Daoy (cell line): ENCODE measurements at regions not wholly inside any gene's neighbourhood (a gene's known extent, or its start where the extent isn't known, plus 50 kb on each side); places are given as distances from the start of the nearest gene placed in this dataset.

Experiments
- DNase-seq: peaks from one replicate; pipeline ENCODE4 v3.0.0-alpha.2; 2015; ENCODE audit warnings: low read depth

DNA sequence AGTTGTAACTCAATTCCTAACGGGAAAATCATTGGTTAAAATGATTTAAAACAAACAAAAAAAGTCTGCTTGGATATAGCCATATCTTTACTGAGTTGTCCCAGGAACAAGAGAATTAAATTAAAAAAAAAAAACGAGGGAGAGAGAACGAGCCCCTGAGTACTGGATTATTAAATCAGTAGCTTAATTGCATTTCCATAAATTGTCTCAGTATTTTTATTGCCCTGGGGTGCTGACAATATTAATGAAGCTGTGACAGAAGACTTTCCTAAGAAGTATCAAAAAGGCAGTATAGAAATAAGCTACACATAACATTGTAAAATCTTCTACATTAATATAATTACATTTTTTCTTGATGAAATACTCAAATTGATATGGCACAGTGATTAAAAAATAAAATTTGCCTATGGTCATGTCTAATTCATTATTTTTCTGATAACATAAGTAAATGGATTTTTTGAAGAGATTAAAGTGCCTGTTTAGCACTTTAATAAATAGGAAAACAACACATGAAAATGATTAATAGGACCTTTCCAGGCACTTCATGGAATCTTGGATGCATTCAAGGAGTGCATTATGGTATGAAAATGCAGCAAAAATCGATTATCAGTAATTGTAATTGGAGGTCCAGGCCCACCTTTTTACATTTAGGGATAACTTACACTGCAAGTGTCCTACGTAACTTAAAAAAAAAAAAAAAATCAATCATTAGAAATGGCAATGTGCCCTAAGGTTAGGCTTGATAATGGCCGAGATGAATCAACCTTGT is 2233.4 kb downstream of the ARAP2 start:
- no peak for DNase-seq

DNA sequence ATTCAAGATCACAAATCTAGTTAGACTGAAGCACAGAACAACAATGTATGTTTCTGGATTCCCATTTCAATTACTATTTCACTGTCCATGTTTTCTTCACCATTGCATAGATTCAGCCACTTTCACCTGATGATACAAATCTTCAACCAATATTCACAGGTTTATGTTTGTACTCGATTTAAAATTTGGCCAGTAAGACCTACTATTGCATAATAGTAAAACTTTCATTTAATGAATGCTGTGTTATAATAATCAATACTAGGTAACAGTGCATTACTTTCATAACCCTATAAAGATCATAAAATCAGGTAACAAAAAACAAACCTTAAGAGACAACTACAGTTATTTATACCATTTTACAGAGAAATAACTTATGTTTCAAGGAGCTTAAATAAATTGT is 2209.1 kb downstream of the ARAP2 start:
- no peak for DNase-seq

DNA sequence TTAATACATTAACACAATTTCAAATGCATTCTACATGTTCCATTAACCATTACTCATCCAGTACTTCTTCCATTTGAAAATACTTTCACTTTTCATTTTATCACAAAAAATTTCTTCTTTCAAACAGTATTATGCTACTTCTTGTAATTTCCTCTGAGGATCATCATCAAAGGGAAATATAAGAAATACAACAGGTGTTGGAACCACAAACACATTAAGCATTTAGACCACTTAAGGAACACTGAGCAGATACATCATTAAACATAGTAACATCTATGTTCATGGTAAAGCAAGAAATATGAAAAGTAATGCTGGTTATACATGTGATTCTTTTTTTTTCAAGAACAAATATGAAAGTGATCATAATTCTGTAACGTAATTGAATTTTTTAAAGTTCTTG is 2207.0 kb downstream of the ARAP2 start:
- DNase-seq: no peak

DNA sequence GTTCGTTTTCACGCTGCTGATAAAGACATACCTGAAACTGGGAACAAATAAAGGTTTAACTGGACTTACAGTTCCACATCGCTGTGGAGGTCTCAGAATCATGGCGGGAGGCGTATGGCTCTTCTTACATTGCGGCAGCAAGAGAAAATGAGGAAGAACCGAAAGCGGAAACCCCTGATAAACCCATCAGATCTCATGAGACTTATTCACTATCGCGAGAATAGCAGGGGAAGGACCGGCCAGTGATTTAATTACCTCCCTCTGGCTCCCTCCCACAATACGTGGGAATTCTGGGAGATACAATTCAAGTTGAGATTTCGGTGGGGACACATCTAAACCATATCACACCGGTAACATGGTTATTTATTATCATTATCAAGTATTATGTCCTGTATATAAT is 2204.5 kb downstream of the ARAP2 start:
- DNase-seq: peak; percentile 43

DNA sequence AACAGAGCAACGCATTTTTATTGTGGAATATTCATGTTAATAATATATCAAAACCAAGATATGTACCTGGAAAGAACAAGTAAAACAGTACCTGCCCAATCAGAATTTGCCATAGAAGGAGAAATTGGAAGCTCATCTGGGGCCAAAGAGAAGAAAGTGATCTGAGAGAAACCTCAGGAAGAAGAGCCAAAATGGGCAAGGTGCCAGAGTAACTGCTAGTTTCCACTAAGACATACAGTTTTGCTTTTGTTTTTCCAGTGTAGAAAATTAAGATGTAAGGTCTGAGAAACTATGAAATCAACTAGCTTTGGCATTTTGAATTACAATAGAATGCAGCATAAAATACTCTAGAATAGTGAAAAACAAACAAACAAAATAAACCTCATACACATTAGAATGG is 2201.2 kb downstream of the ARAP2 start:
- DNase-seq: no peak

DNA sequence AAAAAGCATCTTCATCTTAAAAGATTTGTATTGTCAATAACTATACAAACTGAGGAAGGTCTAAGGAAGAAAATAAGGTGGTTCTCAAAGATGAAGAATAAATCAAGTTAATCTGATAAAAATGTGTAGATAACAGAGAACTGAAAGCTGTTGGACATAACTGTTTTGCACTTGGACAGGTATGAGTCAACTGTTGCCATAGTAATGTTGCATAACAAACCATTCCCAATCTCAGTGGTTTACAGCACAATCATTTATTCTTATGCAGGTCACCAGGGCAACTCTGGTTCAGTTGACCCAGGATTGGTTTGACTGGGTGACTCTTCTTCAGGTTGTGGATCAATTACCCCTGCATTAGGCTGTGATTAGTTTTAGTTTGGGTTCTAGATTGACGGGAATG is 2197.7 kb downstream of the ARAP2 start:
- peak; percentile 35 for DNase-seq

DNA sequence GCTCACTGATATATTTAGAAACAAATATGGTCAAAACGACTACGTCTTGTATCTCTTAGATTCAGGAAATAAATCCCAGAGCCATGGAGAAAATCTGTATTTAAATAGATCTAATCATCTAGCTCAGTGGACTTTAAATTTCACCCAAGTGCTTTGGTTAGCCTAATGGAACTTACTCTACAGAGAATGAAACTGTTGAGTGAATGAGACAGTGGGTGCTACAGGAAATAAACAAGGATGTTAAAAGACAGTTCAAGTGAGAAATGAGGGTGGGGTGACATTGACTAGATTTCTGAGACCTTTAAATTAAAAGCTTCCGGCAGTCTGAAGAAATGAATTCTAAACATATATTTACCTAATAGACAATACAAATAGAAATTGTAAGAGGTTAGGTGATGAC is 2197.0 kb downstream of the ARAP2 start:
- no peak for DNase-seq

DNA sequence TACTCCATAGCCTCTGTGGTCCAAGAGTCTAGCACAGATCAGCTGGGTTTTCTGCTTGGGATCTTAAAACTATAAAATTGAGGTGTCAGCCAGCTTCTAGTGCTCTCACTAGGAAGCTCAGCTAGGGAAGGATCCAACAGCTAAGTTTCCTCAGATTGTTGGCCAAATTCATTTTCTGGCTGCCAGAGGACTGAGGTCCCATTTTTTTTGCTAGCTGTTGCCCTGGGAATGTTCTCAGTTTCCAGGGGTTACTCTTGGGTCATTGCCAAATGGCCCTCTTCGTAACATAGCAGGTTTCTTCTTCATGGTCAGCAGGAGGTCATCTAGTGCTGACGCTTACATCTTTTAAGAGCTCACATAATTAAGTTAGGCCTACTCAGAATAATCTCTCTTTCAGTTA is 2178.2 kb downstream of the ARAP2 start:
- no peak for DNase-seq

DNA sequence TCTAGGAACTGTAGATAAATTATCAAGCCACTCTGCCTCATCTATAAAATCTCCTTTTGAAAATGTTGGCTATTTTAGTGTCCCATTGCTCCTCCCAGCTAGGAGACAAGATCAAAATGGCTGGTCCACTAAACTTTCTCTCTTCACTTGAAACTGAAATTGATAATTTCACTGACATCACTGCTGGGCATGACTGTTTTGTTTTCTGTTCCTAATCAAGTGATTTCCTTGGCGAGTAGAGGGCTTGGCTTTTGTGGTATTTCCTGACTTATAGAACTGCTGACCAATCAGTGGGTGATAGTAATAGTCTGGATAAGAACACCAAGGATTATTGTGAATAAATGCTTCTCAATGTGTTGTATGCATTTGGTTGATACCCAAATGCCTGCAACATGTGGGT is 2152.9 kb downstream of the ARAP2 start:
- no peak for DNase-seq

DNA sequence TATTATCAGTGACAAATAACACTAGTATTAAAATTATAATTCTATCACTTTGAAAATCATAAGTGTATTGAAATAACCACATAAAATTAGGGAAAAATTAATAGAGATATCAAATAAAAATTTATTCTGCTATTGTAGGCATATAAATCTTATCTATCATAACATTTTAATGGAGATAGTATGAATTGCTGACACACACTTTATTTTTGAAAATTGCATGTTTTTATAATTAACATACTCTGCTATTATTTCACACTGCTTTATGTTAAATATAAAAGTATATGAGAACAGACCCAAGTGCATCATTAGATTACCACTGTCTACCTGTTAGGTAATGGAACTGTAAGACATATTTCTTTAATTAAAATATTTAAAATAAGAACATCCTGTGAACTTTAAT is 2150.2 kb downstream of the ARAP2 start:
- no peak for DNase-seq

DNA sequence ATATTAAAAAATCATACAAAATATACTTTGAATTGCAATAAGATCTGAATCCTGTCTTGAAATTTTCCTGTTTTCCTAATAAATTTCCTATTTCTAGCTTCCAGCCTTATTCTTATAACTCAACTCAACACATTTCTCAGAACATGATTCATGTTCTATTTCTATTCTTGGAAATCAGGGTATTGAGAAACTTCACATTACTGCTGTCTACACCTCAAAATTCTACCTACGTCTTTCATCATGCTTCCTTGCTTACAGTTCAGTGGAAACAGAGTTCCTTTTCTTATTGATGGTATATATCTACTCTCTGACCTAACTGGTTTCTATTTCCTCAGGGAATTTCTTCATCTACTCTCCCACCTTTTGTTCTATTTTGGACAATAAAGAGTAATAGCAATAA is 2139.0 kb downstream of the ARAP2 start:
- no peak for DNase-seq

DNA sequence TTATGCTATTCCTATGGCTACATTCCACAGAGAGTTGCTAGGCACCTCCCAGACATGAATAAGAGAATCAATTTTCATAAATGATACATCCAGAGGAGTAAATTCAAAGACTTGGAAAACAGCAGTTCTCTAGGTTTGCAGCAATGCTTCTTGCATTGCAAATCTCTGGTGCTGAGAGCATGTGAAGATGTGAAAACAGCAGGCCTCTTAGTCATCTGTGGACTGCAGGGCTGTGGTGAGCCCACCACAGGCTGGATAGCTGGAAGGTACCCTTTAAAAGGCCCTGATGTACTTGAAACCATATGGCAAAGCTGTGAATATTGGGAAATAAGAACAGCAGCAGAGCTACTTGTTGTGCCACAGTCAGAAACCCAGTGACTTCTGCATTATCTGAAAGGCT is 2135.9 kb downstream of the ARAP2 start:
- no peak for DNase-seq

DNA sequence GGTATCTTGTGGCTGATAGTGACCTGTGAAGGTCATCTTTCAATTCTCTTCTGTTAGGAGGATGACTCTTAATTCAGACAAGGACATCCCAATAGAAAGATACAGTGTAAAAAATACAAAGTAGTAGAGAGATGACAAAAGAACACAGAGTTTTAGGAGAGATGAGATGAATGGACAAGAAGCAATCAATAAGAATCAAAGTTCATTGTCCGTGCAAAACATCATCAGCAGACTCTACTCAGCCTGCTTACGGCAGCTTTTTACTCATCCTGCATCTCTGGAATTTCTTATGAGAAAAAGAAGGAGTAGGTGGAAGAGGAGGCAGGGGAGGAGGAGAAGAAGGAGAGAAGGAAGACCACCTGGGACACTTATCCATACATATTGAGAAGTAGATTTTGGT is 2131.7 kb downstream of the ARAP2 start:
- no peak for DNase-seq

DNA sequence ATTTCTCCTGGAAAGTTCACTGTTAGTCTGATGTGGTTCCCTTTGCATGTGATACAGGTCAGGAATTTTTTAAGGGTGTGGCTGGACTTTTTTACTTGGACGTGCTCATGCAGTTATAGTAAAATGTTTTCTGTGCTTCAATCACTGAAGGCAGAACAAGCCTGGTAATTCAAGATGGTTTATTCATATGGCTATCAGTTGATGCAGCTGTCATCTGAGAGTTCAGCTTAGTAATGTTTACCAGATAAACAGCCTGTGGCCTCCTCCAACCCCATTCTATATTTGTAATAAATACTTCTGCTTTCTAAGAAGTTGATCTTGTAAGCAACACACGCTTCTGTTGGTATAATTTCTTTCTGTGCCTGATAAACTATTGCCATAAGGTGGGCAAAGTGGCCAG is 2105.9 kb downstream of the ARAP2 start:
- DNase-seq: no peak

DNA sequence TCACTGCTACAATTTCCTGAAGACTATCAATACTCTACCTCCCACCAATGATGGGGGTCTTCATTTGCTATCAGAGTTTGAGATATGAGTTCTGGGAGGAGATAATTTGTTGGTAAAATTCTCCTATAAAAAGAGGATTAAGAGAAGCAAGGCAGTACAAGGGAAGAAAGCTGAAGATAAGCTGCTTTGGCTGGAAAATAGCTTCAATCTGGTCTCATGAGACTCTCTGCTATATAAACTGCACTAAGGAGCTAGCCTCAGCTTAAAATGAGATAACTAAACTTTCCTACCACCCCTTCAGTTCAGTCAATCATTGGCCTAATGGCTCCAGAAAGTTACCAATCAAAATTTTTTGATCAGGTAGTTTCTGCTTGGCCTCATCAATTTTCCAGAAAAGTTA is 2105.0 kb downstream of the ARAP2 start:
- no peak for DNase-seq

DNA sequence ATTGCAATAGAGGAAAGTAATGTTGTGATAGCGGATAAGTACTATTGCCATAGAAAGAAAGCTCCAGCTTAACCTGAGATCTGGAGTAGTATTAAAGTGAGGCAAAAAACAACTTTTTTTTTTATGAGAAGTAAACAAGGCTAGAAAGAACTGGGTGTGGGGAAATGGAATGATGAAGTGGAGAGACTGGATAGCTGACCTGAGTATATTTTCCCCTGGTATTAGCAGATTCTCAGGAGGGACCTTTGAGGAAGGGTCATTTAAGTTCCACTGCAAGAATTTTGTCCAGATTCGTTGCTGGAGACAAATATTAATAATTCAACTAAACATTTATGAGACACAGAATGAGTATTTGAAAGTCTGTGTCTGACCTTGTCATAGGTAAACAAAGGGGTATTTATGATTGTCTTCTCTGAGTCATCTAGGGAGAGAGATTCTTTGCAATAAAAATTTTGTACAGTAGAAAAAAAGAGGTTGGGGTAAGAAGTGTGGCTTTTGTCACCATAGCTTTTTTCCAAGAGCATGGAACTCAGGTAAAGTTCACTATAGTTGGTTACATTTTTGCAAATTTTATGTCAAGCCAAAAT is 2095.9 kb downstream of the ARAP2 start:
- no peak for DNase-seq

DNA sequence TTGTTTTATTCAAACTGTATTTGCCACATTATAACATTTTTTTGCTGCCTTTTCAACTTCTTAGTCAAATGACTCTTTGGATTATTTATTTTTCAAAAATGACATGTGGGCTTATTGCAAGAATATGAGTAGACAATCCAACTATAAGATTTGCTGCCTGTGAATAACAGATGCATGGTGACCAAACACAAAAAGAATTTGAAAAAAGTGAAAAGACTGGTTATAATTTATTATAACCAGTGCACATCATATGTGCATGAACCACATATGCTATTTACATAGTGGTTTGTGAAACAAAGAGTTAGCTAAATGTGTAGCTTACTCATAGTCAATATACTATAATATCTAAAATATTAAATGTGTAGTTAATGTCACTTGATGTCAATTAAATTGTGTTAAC is 2086.8 kb downstream of the ARAP2 start:
- DNase-seq: no peak

DNA sequence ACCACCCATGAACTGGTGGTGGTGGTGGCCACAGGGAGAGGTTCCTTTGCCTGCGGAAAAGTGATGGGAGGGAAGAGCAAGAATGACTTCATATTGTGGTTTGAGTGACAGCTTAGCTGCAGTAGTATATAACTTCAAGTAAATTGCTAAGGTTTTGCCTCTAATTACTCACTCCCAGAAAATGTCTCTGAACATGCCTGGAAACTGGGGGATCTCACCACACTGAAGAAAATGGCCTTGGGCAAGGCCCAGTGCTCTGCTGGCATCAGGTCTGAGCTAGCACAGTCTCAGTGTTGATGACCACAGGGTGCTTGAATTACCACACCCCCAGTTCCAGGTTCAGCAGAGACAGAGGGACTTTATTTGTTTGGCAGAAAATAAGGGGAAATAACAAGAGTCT is 2085.4 kb downstream of the ARAP2 start:
- DNase-seq: peak; percentile 19

DNA sequence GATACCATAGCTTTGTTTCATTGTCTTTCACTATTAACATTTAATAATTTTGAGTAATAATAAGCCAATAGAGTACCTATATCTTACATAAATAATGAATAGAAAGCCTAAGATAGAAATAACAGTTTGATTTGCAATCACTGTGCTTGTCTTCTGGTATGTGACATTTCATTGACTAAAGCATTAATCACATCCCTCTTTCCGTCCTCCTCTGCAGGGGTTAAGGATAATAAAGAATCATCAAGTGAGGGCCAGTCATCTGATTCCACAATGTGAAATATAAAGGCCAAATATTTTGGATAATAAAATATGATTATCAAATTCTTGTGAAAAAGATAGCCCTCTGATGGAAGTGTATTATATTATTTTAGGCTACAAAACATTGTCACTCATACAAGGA is 2073.4 kb downstream of the ARAP2 start:
- DNase-seq: no peak

DNA sequence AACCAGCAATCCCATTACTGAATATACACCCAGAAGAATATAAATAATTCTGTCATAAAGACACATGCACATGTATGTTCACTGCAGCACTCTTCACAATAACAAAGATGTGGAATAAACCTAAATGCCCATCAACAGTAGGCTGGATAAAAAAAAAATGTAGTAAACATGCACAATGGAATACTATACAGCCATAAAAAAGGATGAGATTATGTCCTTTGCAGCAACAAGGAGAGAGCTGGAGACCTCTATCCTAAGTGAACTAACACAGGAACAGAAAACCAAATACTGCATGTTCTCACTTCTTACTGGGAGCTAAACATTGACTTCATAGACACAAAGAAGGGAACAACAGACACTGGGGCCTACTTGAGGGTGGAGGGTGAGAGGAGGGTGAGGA is 2067.7 kb downstream of the ARAP2 start:
- DNase-seq: no peak

DNA sequence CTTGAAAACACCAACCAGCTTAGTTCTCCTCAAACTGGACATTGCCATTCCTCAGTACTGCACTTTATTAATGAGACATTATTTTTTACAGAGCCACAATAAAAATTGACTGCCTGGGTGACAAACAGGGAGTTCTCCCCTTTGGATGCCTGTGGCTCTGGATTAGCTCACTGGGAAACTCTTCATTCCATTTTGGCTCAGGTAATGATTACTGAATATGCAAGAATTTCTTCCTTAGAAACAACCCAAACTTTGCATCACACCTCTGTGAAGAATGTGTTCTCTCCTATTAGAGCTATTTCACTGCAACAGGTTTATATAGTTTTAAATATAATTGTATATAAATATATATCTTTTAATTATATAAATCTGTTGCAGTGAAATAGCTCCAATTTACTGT is 2065.8 kb downstream of the ARAP2 start:
- no peak for DNase-seq

DNA sequence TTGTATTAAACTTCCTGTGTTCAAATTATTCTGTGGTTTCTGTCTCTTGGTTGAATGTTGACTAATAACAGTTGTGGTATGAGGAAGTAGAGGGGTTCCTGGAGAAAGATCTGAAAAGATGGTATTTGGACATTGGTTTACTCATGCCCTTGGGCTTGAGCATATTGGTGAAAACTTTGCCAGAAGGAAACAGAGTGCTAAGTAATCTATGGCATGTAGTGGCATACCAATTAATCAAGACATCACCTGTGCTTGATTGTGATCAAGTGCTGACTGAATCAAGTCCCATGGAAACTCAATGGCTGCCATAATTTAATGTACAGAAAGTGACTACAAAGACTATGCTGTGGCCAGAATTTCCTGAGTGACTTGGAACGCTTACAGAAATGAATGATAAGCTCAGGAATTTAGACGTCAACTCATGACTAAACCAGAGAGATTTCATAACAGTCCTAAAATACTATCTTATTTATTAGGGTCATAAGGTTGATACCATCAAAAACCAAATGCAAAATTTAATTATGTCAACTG is 2062.9 kb downstream of the ARAP2 start:
- peak; percentile 9 for DNase-seq

DNA sequence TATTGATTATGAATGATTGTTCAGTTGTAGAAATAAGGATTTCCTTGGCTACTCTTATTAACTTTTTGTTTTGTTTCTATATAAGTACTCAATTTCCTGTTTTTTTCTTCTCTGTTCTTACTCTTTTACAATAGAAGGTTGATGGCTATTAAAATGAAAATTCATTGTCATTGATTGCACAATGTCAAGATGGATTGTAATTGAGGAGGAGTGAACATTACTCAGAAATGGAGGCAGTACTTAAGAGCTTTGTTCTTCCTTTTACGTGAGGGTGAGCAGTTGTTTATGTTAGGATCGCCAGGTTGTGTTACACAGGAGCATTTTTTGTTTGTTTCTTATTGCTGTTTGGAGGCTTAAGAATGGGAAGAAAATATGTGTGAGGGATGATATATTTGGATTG is 2062.4 kb downstream of the ARAP2 start:
- DNase-seq: no peak

DNA sequence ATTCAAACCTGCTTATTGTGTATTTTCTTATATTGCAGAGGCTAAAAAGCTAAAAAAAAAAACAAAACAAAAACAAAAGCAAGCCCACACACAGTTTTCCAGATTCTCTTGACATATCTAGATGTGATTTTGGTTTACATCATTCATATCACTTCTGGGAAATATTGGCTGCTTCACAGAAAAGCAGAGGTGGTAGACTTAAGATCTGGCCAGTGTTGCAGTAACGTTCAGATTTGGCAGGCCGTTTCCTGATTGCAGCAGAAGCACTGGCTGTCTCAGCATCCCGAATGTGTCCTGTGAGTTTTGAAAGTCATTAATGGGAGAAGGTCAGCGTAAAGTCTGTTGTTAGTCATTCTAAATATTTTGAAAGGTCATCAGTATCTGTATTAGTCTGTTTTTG is 2062.0 kb downstream of the ARAP2 start:
- no peak for DNase-seq
